NCI-H2171 treated with DMSO at 0.1 percent for 48 hours (cell line): ENCODE measurements at regions not wholly inside any gene's neighbourhood (a gene's known extent, or its start where the extent isn't known, plus 50 kb on each side); places are given as distances from the start of the nearest gene placed in this dataset.

Experiments used
- DNase-seq: peaks from one replicate; lab custom pipeline; 2025; lab: John Stamatoyannopoulos, UW

DNA sequence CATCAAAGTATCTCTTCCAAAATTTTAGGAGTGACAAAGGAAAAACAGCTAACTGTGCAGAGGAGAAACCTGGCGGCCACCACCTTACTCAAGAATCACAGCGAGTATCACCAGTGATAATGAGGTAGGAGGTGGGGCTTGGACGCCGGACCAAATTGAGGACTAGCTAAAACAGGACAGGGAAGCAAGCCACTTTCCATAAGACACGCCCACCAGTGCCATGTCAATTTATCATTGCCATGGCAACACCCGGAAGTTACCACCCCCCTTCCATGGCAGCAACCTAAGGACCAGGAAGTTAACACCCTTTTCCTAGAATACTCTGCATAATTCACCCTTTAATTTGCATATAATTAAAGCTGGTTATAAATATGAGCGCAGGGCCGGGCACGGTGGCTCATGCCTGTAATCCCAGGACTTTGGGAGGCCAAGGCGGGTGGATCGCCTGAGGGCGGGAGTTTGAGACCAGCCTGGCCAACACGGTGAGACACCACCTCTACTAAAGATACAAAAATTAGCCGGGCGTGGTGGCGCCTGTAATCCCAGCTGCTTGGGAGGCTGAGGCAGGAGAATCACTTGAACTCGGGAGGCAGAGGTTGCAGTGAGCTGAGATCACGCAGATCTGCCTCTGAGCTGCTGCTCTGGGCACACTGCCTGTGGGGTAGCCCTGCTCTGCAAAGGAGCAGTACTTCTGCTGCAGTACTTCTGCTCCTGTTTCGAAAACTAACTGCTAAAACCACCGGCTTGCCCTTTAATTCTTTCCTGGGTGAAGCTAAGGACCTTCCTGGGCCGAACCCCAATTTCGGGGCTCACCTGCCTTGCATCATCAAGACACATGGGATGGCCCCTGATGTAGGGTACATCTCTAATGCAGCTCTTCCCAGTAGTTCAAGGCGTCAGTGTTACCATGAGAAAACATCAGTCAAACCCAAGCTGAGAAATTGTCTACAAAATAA is 116.7 kb downstream of the HMX1 start:
- no peak for DNase-seq

DNA sequence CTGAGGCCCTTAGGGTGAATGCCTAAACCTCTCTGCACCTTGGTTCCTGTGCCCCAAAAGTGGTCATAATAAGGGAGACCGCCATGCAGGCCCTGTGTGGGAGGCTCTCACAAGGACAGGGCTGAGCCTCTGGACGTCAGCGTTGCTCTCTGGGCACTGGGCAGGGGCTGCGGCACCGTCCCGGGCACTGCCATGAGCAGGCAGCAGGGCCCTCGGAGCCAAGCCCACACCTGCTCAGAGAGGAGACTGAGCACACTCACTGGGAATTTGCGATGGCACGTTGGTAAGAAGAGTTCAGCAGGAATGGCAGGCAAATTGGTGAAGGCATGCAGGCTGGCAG is 123.4 kb downstream of the HMX1 start:
- DNase-seq: no peak

DNA sequence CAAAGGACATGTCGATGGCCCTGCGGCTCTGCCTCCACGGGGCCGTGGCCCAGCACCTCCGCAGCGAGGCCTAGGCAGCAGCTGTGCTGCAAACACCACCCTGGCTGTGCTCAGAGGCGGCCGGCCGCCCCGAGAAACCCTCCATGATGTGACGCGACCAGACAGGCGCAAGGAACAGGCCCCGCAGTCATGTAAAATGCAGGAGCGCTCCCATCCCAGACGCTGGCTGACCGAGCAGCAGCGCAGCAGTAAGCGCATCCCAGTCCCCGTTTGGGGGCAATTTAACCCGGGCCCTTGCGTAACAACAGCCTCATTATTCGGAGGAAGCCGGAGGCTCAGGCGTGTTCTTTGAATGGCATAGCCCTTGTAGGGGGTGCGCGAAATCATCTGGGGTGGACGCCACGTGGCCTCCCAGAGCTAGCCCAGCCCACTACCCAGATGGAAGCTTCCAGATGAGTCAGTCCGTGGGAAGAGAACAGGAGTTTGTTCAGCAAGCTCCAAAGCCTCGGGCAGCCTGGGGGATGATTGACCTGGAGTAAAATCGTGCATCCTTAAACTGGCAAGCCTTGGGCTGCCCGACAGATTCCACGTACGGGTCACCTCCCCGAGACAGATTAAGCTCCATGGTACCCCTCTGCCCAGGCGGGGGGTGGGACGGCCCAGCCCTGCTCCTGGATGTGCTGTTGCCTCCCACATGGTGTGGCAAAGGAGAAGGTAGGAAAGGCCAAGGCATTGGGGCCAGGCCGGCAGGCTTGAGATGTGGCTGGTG is 124.0 kb downstream of the HMX1 start:
- DNase-seq: no peak

DNA sequence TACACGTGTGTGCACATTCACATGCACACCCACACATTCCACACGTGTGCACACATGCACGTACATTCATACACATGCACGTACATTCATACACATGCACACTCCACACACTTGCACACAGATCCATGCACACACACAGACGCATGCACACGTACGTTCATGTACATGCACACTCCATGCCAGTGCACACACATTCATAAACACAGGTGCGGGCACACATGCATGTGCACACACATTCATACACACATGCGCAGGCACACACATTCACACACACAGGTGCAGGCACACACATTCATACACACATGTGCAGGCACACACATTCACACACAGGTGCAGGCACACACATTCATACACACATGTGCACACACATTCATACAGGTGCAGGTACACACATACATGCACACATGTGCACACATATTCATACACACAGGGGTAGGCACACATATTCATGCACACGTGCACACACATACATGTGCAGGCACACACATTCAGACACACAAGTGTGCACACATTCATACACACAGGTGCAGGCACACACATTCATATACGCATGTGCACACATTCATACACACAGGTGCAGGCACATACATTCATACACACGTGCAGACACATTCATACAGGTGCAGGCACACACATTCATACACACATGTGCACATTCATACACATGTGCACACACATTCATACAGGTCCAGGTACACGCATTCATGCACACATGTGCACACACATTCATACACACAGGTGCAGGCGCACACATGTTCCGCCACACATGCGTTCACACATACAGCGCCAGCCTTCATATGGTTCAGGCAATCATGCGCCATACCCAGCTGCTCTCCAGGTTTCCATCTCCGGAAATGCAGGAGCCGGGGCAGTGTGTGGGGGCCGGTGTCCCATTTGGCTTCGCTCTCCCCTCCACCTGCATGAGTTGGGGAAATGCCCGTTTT is 124.8 kb downstream of the HMX1 start:
- DNase-seq: no peak

DNA sequence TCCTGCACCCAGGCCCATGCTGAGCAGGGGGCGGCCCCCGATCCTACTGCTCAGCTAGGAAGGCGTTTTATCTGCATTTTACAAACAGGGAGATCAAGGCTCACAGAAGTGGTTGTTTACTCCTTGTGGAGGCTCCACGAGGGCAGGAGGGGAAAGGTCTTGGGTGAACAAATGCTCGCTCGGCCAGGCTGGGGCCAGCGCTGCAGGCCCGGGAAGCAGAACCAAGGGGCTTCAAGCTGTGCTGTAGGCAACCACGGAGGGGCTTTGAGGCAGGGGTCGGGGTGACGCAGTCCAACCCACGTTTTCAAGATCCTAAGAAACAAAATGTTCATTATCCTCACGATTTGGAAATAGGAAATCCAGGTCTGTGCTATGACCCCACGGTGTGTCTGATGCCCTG is 125.8 kb downstream of the HMX1 start:
- no peak for DNase-seq

DNA sequence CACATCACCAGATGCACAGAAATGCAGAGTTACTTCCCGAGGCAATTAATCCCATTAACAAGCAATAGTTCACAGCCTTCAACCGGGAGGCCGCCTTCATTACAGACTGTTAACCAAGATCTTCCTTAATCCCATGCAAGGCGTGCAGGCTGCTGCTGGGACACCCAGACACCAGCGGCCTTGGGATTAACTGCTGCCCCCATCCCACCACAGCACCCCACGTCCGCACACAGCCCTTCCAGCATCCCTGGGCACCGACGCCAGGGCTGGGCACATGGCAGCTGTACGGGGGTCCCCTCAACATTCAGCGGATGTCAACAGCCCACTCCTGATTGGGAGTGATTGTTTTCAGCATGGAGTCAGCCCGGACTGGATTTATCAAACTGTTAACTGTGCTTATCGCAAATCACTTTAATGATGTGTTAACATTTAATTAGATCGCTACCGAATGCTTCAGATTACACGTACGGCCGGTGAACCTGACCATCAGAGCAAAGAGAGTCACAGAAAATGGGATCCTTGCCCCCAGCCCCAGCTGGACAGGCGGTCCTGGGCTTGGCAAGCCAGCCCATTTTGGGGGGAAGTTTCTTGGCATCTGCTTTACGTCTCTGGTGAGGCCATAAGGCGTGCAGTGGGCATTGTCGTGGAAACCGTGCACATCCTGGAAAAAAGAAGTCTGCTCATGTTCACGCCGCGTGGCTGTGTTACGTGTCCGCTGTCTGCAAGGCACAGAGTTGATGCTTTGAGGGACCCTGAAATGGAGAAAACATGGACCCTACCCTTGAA is 126.4 kb downstream of the HMX1 start:
- DNase-seq: no peak

DNA sequence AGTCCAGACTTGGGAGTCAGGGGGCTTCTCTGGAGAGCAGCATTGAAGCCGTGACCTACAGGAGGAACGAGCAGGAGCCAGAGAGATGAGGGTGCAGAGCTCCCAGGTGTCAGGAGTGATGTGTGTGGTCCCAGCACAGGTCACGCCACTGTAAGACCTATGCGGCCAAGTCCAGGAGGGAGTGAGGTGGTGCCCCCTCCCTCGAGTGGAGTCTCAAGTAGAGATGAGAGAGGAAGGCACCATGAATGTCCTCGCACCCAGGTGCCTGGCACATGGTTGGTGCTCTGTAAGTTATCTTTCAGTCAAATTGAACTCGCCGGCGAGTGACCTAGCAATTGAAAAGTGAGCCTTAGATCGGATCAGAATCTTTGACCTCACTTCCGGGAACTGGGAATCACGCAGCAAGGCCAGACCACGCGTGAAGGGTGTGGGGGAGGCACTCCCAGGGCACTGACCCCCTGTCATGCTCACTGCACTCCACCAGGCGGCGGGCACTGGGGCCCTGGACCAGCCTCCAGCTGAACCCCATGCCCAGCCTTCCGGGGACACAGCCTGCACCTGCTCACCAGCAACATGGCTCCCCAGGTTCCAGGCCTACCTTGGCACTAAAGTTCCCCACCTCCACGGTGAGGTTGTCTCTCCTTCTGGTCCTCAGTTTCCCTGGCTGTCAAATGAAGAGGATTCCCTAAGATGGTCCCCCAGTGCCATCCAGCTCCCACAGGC is 127.4 kb downstream of the HMX1 start:
- DNase-seq: no peak

DNA sequence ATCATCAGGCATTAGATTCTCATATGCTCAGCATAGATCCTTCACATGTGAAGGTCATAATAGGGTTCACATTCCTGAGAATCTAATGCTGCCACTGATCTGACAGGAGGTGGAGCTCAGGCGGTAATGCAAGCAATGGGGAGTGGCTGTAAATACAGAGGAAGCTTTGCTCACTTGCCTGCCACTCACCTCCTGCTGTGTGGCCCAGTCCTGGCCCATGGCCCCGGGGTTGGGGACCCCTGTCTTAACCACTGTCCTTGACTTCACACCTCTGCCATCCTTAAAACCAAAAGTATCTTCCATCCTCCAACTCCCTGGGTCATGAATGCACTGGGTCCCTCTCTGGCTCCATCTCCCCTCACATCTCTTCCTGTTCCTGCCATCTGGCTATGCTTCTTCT is 129.1 kb downstream of the HMX1 start:
- DNase-seq: no peak

DNA sequence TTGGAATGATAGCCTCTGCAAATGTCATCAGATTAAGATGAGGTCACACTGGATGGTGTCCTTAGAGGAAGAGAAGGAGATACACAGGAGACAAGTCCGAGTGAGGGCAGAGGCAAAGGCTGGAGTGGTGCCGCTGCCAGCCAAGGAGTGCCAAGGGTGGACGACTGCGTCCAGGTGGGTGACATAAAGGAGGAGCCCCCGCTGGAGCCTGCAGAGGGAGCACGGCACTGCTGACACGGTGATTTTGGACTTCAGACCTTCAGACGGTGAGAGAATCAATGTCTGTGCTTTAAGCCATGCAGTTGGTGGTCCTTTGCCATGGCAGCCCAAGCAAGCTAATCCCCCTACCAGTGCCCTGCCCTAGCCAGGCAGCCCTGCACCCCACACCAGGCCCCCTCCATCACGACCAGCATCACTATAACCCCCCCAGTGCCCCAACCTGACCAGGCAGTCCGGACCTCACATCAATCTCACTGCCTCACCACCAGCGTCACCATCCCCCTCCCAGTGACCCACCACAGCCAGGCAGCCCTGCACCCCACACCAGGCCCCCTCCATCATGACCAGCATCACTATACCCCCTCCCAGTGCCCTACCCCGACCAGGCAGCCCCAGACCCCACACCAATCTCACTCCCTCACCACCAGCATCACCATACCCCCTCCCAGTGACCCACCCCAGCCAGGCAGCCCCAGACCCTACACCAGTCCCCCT is 130.0 kb downstream of the HMX1 start:
- no peak for DNase-seq

DNA sequence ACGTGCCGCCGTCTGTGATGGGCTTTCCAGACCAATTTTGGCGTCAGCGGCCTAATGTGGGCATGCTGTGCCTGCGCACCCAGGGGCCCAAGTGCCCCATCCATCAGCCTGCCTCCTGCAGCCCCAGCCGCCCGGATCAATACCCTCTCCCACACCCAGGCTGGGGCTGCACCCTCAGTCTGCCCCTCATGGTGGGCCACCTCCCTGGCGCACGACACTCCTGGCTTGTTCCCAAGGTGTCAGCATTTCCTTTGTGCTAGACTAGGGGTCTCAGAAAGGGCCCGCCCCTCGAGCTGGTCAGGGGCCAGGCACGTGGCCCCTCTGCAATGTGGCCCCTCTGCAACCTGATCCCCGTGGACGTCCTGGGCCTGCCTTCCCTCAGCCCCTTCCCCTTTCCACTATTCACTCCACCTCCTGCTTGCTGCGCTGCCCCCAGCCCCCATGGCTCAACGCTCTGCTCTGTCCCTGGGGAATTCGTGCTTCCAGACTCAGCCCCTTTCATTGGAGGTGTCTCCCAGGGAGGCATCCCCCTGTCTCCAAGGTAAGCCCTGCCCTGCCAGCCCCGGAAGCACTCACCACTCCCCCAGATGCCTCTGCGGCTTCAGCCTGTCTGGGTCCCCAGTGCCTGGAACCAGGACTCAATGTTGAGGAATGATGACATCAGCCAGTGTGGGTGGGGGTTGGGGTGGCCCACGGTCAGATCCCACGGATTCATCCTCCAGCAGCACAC is 130.8 kb downstream of the HMX1 start:
- DNase-seq: no peak

DNA sequence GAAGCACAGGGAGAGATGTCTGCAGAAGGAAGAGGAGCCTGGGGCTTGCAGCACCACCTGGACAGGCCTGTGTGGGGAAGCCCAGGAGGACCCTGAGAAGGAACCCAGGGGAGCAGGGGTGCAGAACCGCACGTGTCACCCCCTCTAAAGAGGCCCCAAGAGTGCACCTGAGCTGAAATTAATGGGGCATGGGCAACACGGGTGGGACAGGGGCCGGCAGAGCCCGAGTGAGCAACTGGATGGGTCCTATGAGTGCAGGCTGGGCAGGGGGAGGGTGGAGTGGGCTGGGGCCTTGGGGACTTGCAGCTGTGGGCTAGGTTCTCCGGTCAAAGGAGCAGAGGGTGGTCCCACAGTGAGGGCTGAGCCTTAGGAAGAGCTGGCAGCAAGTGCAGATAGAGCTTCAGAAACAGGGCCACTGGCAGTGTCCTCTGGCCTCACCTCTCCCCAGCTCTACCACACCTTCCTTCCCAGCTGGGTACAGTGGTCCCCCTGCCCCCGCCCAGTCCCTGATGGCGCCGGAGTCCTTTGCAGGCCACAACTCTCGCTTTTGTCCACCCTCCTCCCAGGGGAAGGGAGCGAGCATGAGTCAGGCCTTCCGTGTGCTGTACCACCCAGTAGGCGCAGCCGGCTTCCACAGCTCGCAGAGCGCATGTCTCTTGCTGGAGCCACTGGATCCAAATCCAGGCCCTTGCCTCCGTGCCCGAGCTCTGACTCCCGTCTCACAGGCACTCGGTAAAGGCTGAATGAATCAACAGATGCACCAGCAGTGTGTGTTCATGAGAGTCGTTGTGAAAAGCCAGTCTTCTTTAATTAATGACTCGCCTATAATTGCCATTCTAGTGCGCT is 131.6 kb downstream of the HMX1 start:
- no peak for DNase-seq

DNA sequence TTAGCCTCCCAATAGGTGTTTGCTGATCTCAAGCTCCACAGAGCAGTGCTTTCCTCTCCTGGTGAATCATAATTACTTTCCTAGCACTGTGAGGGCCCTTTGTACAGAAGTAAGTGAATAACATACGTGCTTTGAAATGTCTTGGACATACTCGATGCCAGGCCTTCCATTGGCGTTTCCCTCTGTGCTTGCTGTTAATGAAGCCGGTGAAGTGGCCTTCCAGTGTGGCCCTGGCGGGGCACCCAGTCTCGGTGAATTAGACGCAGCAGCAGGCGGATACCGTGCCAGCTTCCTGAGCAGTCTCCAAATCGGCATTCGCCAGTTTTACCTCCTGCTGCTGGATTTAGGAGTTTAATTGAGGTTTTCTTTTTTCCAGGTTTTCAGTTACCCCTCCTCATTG is 132.3 kb downstream of the HMX1 start:
- no peak for DNase-seq

DNA sequence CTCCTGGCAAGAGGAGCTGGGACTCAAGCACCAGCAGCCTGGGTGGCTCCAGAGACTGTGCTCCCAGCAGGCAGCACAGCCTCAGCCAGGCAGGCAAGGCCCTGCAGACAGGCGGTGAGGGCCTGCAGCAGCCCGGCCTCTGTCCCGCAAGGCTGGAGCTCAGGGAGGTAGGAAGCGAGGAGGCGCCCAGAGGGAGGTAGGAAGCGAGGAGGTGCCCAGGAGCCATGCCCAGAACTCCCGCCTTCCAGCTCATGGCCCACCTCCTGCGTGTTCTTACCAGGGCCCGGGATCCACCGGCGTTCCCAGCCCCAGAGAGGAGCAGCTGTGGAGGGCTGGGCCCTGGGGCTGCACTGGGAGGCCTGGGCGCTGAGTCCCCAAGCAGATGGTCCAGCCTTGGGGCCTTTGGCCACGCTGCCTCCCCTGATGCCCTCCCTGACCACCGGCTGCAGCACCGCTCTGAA is 133.1 kb downstream of the HMX1 start:
- no peak for DNase-seq

DNA sequence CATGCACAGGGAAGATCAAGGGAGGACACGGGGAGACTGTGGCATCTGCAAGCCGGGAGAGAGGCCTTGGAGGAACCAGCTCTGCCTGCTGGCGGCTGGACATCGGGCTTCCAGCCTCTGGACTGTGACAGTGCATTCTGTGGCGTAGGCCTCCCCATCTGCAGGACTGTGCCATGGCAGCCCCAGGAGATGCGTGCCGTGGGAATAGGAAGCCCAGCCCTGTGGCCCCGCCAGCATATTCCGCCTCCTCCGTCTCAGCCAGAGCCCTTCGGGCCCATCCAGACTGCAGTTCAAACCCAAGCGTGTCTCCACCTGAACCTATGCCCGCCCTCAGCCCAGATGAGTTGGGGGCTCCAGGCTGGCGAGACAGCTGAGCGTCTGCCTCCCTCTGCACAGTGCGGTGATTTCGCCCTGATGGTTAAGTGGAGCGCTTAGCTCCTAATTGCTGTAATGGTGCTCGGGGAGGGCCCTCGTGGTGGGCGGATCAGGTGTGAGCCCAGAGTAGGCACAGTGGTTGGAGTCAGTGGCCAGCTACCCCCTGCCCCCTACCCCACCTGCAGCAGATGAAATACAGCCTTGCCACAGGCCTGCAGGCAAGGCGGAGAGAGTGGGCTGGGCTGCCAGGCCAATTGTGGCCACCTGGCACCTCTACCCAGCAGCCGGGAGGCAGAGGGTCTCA is 133.9 kb downstream of the HMX1 start:
- no peak for DNase-seq

DNA sequence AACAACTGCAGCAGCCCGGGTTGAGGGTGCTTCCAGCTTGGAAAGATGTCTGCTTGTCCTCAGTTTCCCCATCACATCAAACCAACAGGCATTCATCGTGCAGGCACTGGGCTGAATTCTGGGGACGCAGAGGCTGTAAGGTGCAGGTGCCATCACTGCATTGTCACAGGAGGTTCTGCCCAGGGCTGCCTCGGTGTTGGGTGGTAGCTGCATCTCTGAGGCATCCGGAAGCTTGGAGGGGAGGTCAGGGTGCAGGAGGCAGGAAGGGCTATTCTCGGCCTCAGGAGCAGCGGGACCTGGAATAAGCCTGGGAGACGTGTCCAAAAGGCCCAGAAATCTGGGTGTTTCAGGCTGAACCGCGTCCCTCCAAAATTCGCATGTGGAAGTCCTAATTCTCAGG is 134.6 kb downstream of the HMX1 start:
- no peak for DNase-seq

DNA sequence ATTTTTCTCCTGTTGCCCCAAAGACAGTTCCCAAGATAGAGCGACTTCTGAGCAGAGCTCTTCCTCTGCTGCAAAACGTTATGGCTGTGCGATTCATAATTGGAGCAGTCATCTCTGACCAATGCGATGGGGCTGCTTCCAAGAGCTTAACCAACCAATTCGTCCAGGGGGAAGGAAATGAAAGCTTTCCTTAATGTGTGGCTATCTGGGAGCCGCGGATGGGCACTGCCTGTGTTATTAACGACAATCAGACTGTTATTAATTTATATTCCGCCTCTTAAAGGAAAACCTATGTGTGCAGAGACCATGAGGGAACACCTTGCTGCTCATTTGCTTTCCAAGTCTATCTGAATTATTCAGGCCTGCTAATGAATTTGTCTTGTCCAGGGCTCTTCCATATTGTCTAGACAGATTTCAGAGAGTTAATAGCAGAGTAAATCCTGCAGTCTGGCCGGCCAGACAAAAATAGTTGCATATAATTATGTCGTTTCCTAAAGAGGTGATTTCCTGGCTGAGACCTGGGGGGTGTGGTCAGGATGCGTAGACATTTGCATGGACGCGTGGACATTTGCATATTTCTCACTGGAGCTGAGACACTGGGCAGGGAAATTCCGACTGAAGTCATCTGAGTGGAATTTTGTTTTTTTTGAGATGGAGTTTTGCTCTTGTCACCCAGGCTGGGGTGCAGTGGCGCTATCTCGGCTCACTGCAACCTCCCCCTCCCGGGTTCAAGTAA is 135.4 kb downstream of the HMX1 start:
- DNase-seq: no peak
